22Rv1 (cell line): ENCODE measurements at regions not wholly inside any gene's neighbourhood (a gene's known extent, or its start where the extent isn't known, plus 50 kb on each side); places are given as distances from the start of the nearest gene placed in this dataset.
"Not testable (repeated sequence)": the region's sequence is repeated elsewhere in the genome, so short reads cannot be mapped to it uniquely, and the experiment has no call there.

ENCODE experiments used
- H3K27ac ChIP-seq: fragments of 450-650 bp; 2 replicates; pipeline ENCODE4 v1.5.1; 2017
- CTCF ChIP-seq: fragments of 450-650 bp; IDR thresholded peaks from 2 replicates; pipeline ENCODE4 v1.5.1; 2017; ENCODE audit warnings: mild to moderate bottlenecking
- ZFX ChIP-seq: fragments of 450-650 bp; IDR thresholded peaks from 2 replicates; pipeline ENCODE4 v1.6.1; 2017; ENCODE audit warnings: antibody characterized with exemption, borderline replicate concordance

GRCh38 chr5:85466423-85466822 lies 1081.7 kb upstream of the EDIL3 start:
- TF ChIP-seq ZFX (no peak), CTCF (no peak)
- no peak overlapping the region for H3K27ac ChIP-seq

- no peak overlapping the region for H3K27ac ChIP-seq
- TF ChIP-seq ZFX (no peak), CTCF (no peak)
Measured at GRCh38 chr5:85472749-85473148, 1088.1 kb upstream of the EDIL3 start.

GRCh38 chr5:85475151-85475550 lies 1090.5 kb upstream of the EDIL3 start:
- not testable (repeated sequence) for H3K27ac ChIP-seq

GRCh38 chr5:85476617-85477016 lies 1091.9 kb upstream of the EDIL3 start:
- no peak overlapping the region for H3K27ac ChIP-seq
- no peak for TF ChIP-seq CTCF
- TF ChIP-seq ZFX, result no peak

GRCh38 chr5:85479849-85480248 lies 1095.2 kb upstream of the EDIL3 start:
- no peak overlapping the region for H3K27ac ChIP-seq
- no peak for TF ChIP-seq CTCF
- no peak for TF ChIP-seq ZFX

GRCh38 chr5:85484982-85485574 lies 1100.4 kb upstream of the EDIL3 start:
- no peak for TF ChIP-seq ZFX
- no peak for TF ChIP-seq CTCF
- no peak overlapping the region for H3K27ac ChIP-seq

- TF ChIP-seq CTCF (no peak), ZFX (no peak)
- H3K27ac ChIP-seq, result no peak overlapping the region
Measured at GRCh38 chr5:85488295-85488694, 1103.6 kb upstream of the EDIL3 start.

GRCh38 chr5:85500869-85501268 lies 1116.2 kb upstream of the EDIL3 start:
- H3K27ac ChIP-seq, result no peak overlapping the region
- TF ChIP-seq CTCF (no peak), ZFX (no peak)
